Fibroblast of peridontal ligament (primary cell): ENCODE measurements at regions not wholly inside any gene's neighbourhood (a gene's known extent, or its start where the extent isn't known, plus 50 kb on each side); places are given as distances from the start of the nearest gene placed in this dataset.

Source experiments
- DNase-seq: peaks from one replicate; pipeline ENCODE4 v3.0.0-alpha.2; 2010; ENCODE audit errors: extremely low read depth

DNA sequence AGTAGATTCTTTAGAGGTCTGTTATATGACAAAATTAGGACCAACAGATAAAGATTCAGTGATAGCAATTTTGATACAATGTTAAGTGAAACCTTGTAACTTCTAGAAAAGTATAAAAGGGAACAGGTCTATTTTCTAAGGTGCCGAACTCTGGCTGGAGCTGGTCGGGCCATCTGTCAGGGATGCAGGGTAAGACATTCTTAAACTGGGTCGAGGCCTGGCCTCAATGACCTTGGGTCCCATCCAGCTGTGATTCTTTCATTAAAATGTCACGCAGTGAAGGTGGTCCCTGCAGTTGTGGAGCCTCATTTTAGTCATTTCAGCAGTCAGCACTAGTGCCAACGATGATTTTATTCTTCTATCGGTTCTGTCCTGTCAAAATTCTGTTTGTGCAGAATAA, 271.9 kb upstream of the SPRY2 start:
- DNase-seq, result no peak

DNA sequence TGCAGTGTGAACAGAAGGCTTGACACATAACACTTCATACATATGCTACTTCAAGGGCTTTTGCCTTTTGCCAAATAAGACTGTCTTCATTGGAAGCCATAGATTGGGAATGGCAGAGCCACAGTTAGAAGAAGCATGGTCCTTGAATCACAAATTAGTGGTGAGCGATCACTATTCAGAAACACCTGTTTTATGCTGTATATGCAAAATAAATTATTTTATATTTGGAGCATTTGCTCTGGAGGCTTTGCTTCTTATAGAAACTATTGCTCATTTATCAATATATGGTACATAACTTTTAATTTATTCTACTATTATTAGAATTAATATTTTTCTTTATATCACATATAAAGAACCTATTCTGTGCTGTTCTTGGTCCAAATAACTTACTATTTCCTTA, 270.4 kb upstream of the SPRY2 start:
- no peak for DNase-seq

DNA sequence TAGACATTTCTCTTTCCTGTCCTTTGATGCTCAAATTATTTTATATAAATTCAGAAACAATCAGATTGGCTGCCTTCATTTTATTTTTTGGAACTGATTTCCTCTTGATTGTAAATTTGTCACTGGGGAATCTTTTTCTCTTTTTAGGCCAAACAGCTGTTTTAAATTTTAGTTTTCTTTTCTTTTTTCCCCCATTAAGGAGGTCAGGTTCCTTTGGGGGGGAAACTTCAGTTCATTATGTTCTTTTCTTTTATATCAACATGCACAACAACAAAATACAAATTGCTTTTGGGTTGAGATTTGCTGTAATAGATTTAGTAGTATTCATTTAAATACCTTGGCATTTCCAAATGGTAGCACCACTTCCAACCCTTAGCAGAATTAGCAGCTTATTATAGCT, 264.8 kb upstream of the SPRY2 start:
- DNase-seq, result no peak

DNA sequence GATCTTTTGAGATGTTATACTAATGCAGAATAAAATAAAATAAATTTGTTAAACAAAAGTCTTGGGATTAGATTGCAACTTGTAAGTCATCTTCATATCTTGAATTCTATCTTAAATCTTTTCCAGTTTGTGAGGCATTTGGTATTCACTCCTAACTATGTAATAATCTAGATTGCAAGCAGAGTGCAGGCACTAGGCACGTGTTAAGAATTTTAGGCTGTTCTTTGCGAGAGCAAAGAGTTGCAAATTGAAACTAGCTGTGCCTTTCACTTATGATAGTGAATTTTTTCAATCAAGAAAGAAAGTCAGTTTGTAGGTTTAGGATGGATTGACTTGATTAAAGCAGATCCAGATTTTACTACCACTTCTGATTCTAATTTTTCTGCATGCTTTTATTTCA, 264.1 kb upstream of the SPRY2 start:
- DNase-seq, result no peak

DNA sequence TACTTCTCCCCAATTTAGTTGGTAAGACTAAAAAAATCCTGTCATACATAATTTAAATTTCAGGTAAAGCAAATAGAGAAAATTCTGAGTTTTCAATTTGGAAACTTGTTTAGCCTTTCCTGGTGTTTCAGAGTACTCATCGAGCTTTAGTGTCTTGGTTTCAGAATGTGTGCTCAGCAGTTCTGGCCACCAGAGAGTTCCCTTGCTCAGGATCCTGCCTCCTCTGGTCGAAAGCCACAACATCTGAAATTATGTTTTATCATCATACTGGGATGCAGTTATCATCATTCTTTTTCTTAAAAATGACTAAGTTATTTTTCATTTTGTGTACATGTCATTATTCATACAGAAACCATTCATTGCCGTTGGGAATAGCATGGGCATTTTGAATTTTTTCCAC, 263.2 kb upstream of the SPRY2 start:
- no peak for DNase-seq

- no peak for DNase-seq
Observed at GRCh38 chr13:80603351-80603750, 262.4 kb upstream of the SPRY2 start.

GRCh38 chr13:80599765-80600164, 258.8 kb upstream of the SPRY2 start:
- DNase-seq, result no peak

GRCh38 chr13:80598189-80598588, 257.3 kb upstream of the SPRY2 start:
- DNase-seq, result no peak

DNA sequence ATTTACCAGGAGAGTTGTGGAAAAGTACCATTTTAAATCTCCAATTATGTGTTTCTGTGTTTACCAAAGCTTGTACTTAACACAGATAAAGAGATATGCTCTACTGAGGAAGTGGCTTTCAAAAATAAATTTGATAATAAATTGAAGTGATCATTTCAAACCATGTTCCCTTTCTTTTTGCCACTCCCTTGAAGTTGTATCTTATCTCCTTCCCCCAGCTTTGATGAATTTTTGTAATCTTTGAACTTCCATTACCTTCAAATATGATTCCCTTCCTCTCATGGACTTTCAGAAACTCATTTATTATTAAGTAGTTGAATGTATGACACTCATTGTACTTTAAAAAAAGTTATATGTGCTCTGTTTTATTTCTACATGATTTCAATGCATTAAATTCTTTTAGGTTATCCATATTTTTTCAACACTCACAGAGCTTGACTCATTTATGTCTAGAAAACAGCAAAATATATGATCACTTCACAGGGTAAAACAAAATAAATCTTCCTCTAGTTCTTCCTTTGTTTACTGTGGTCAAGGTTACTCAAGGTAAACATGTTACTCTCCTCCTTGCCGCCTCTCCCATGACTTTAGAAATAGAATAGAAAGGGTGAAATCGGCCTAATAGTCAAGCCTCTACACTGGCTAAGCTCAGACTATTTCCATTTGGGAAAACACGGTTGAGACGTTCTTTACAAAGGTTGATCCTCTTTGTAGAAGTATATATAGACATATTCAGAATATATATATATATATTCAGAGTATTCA, 251.2 kb upstream of the SPRY2 start:
- no peak for DNase-seq

DNA sequence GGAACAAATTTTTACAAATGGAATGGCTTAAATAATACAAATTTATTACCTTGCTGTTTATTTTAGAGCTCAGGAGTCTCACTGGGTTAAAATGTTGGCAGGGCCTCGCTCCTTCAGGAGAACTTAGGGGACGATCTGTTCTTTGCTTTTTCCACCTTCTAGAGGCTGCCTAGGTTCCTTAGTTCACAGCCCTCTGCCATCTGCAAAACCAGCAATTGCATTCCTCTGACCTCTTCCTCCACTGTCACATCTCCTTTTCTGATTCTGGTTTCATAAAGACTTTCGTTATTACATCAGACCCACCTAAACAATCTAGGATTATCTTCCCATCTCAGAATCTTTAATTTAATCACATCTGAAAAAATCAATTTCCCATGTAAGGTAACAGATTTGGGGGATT, 249.6 kb upstream of the SPRY2 start:
- no peak for DNase-seq

DNA sequence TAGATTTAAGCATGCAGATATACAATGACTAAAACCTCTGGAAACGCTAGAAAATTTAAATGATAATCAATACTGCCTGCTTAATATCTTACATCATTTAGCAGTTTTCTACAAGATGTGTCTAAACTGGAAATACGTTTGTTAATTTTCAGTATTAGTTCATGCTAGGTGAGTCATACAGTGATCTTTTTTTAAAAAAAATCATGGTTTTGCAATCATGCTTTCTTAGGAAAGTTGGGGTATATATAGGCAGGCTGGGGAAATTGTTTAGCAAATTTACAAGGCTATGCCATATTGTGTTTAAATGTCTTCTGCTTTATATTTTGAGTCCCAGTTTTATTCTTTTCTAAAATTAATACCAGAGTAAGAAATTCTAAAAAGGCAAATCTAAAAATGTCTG, 245.4 kb upstream of the SPRY2 start:
- no peak for DNase-seq

- DNase-seq, result no peak
Observed at GRCh38 chr13:80585531-80585930, 244.6 kb upstream of the SPRY2 start.

GRCh38 chr13:80584785-80585184, 243.9 kb upstream of the SPRY2 start:
- no peak for DNase-seq

DNA sequence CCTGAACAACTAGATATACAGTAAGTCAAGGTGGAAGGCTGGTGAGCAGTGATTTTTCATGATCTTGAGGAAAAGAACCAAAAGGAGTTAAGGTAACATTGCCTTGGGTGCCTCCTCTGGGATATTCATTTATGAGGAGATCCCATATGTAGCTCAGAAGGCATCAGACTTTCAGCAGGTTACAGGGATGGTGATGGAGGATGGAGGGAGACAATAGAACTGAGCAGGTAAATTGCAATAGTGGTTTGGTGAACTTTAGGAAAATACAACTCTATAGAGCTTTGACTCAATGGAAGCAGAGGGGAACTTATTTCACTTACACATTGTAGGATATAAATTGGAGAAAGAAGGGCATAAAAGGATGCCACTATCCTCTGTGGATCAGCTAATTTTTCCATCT, 243.4 kb upstream of the SPRY2 start:
- DNase-seq, result no peak

DNA sequence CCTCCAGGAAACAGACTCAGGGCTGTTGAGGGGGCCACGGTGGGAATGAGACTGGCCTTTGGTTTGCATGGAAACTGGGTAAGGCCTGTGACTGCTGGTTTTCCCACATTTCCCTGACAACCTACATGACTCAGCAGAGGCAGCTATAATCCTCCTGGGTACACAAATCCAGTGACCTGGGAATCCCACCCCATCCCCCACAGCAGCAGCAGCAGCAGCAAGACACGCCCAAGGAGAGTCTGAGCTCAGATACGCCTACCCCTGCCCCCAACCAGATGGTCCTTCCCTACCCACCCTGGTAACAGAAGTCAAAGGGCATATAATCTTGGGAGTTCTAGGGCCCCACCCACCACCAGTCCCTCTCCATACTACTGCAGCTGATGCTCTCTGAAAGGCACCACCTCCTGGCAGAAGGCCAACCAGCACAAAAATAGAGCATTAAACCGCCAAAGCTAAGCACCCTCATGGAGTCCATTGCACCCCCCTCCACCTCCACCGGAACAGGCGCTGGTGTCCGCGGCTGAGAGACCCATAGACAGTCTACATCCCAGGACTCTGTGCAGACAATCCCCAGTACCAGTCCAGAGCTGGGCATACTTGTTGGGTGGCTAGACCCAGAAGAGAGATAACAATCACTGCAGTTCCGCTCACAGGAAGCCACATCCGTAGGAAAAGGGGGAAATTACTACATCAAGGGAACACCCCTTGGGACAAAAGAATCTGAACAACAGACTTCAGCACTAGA, 237.2 kb upstream of the SPRY2 start:
- no peak for DNase-seq

DNA sequence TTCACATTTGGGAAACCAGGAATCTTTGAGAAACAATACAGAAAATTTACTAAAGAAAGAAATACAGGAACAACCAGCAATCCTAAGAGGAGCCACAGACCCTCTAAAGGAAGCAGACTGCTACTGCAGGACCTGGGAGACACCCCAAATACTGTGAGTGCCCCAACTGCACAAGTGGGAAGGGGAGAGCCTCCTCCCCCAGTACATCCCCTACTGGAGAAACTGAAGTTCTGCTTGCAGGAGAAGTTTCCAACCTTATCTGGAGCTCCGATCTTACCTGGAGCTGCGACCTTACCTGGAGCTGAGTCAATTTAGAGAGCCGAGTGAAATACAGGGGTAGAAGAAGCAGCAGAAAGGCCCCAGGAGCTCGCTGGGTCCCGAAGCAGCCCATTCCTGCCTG, 236.4 kb upstream of the SPRY2 start:
- no peak for DNase-seq

DNA sequence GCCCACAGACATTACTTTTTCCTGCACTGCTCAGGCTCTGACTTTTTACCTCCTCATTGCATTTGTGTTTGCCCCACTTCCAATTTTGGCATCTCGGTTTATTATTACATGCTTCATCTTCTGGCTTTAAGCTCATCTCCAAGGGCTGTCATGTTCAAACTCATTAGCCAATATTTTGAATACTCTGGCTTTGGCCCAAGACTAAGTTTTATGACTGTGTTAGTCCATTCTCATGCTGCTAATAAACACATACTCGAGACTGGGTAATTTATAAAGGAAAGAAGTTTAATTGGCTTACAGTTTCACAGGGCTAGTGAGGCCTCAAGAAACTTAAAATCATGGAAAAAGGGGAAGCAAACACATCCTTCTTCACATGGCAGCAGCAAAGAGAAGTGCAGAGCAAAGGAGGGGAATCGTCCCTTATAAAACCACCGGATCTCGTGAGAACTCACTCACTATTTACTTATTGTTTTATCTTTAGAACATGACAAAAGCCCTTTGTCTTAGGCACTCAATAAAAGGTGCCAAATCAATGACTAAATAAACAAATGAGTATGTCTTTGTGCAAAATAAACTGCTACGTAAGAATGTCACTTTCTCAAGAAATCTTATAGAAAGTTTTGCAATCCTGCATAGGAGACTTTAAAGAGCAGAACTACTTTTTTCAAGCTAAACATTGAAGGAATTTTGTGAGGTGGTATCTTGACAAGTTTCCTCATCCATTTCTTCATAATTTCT, 233.4 kb upstream of the SPRY2 start:
- DNase-seq, result no peak

DNA sequence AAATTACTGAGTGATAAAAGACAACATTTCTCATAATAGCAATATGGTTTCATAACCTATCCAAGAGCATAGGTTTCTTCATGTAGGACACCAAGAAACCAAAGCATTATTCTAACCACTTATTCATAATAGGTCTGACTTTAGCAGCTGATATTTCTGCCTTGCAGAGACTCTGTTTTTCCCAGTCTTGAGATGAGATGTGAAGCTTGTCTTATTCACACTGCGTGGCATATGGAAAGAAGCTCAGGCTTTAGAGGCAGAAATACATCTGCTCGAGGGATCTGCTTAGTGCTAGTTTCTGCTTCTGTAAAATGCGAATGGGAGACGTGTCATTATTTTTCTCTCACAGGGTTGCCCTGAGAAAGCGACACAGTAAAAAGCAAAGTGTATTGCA, 232.0 kb upstream of the SPRY2 start:
- no peak for DNase-seq

GRCh38 chr13:80572308-80572922, 231.5 kb upstream of the SPRY2 start:
- no peak for DNase-seq

DNA sequence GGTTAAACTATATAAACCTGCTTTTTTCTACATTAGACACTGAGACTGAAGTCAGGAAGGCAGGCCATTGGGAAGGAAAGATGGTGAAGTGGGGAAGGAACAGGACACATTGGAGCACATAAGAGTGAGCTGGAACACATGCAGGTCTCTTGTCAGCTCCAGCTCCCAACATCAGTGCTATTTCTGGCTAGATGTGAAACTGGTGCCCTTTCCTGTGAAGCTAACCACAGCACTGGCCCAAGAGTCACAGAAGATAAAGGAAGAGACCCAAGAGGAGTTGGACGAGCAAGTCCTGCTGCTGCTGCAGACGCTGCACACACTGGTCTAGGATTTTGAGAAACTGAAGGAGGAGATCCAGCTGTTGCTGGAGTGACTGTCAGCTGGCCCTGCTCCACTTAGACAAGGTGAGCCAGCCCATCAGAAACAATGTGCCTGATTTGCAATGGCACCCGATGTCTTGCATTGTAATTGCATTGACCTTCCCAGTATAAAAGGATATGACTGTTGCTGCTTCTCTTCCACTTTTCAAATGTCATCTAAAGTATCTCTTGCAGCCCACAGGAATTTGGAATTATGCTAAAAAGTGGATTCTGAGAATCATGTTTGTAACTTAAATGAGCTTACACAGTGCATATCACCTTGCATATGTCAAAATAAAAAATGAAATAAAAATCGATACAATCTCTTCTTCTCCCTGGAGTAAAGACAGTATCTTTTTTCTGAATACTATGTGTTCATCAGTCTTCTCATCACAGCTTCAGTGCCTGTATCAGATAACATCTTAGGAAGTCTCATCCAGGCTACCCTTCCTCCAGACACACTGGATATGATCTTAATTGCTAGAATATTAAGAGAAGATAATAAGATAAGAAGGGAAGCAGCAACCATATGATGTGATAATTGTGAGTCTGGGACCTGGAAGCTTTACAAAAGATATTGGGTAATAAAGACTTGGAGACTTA, 230.7 kb upstream of the SPRY2 start:
- no peak for DNase-seq

GRCh38 chr13:80563439-80563838, 222.5 kb upstream of the SPRY2 start:
- DNase-seq, result no peak
